IPS-NIHi11 (cell line): ENCODE measurements at regions not wholly inside any gene's neighbourhood (a gene's known extent, or its start where the extent isn't known, plus 50 kb on each side); places are given as distances from the start of the nearest gene placed in this dataset.
"Not testable (repeated sequence)": the region's sequence is repeated elsewhere in the genome, so short reads cannot be mapped to it uniquely, and the experiment has no call there.

Experiments
- DNase-seq: peaks from one replicate; pipeline ENCODE4 v3.0.0; 2012; ENCODE audit warnings: mixed read lengths, low spot score

- no peak for DNase-seq
These were observed 128.0 kb downstream of the TENT5A start for GRCh38 chr6:81624453-81624852.

- DNase-seq: no peak
These were observed 129.2 kb downstream of the TENT5A start for GRCh38 chr6:81623106-81623759.

- DNase-seq: no peak
These were observed 130.6 kb downstream of the TENT5A start for GRCh38 chr6:81621816-81622395.

- peak; percentile 18 for DNase-seq
These were observed 138.2 kb downstream of the TENT5A start for GRCh38 chr6:81614292-81614691.

- no peak for DNase-seq
These were observed 138.9 kb downstream of the TENT5A start for GRCh38 chr6:81613606-81614005.

- DNase-seq: no peak
These were observed 140.3 kb downstream of the TENT5A start for GRCh38 chr6:81612136-81612535.

GRCh38 chr6:81609736-81610135 lies 142.7 kb downstream of the TENT5A start:
- no peak for DNase-seq

- DNase-seq: no peak
These were observed 143.7 kb downstream of the TENT5A start for GRCh38 chr6:81608776-81609175.

- DNase-seq: no peak
These were observed 145.5 kb downstream of the TENT5A start for GRCh38 chr6:81606965-81607381.

GRCh38 chr6:81605526-81605925 lies 147.0 kb downstream of the TENT5A start:
- DNase-seq: no peak

GRCh38 chr6:81601918-81602317 lies 150.6 kb downstream of the TENT5A start:
- DNase-seq: no peak

- not testable (repeated sequence) for DNase-seq
These were observed 152.0 kb downstream of the TENT5A start for GRCh38 chr6:81600488-81600887.

- DNase-seq: no peak
These were observed 158.0 kb downstream of the TENT5A start for GRCh38 chr6:81594501-81594900.

GRCh38 chr6:81590314-81590691 lies 162.2 kb downstream of the TENT5A start:
- no peak for DNase-seq

GRCh38 chr6:81589465-81590313 lies 162.8 kb downstream of the TENT5A start:
- DNase-seq: no peak

GRCh38 chr6:81585686-81586085 lies 166.8 kb downstream of the TENT5A start:
- not testable (repeated sequence) for DNase-seq

- not testable (repeated sequence) for DNase-seq
These were observed 168.3 kb downstream of the TENT5A start for GRCh38 chr6:81584156-81584555.

GRCh38 chr6:81575442-81575841 lies 177.0 kb downstream of the TENT5A start:
- DNase-seq: no peak

- DNase-seq: no peak
These were observed 180.5 kb downstream of the TENT5A start for GRCh38 chr6:81572020-81572419.

GRCh38 chr6:81570681-81571080 lies 181.8 kb downstream of the TENT5A start:
- no peak for DNase-seq

GRCh38 chr6:81568973-81569372 lies 183.5 kb downstream of the TENT5A start:
- DNase-seq: no peak

- no peak for DNase-seq
These were observed 187.4 kb downstream of the TENT5A start for GRCh38 chr6:81565071-81565470.

- no peak for DNase-seq
These were observed 187.9 kb downstream of the TENT5A start for GRCh38 chr6:81564470-81565068.
